ENCODE measurements at regions not wholly inside any gene's neighbourhood (a gene's known extent, or its start where the extent isn't known, plus 50 kb on each side); places are given as distances from the start of the nearest gene placed in this dataset.
"Not testable (repeated sequence)": the region's sequence is repeated elsewhere in the genome, so short reads cannot be mapped to it uniquely, and the experiment has no call there.

DNA sequence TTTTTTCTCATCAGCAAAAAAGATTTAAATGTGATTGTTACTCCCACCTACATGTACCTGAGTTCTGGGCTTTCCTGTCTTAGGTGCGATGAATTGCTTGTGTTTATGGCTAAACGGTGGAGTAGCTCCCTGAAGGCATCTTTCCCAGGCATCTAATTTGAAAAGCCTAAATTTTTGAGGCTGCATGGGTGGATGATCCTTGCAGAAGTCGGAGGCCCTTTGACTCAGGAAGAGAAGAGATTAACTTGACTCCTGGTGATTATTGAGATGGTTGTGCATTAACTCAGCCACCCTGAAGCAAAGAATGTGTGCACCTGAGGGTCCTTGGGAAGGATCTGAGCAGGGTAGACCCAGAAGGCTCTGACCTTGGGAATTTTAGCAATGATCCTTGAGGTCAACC is 155.6 kb upstream of the SEMA3C start:
- TF ChIP-seq, protein P1, sequence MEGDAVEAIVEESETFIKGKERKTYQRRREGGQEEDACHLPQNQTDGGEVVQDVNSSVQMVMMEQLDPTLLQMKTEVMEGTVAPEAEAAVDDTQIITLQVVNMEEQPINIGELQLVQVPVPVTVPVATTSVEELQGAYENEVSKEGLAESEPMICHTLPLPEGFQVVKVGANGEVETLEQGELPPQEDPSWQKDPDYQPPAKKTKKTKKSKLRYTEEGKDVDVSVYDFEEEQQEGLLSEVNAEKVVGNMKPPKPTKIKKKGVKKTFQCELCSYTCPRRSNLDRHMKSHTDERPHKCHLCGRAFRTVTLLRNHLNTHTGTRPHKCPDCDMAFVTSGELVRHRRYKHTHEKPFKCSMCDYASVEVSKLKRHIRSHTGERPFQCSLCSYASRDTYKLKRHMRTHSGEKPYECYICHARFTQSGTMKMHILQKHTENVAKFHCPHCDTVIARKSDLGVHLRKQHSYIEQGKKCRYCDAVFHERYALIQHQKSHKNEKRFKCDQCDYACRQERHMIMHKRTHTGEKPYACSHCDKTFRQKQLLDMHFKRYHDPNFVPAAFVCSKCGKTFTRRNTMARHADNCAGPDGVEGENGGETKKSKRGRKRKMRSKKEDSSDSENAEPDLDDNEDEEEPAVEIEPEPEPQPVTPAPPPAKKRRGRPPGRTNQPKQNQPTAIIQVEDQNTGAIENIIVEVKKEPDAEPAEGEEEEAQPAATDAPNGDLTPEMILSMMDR (IDR thresholded peaks at IDR 0.05; ENCODE audit: control insufficient read depth, insufficient read depth, low read depth, low read length, missing control alignments): no peak
- DNase-seq (ENCODE audit: low read depth): no peak

DNA sequence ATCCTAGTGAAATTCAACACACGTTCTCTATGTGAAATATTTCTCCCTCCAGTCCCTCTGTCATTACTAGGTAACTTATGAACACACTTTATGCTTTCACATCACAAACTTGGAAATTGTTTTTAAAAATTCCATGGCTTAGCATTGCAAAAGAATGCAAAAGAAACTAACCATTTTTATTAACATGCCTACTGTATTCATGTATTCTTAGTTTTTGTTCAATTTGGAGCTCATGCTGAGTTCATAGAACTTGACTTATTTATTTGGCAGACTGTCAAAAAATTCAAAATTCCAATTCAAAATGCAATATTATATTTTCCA is 155.0 kb upstream of the SEMA3C start:
- no peak for DNase-seq (ENCODE audit: low read depth)
- no peak overlapping the region for H3K4me3 ChIP-seq (ENCODE audit: control insufficient read depth, low read depth, low read length)
- TF ChIP-seq, protein P1 (IDR thresholded peaks at IDR 0.05; ENCODE audit: control insufficient read depth, insufficient read depth, low read depth, low read length, missing control alignments): no peak

More for the DNA sequence above, 155.6 kb upstream of the SEMA3C start:
- H3K4me3 ChIP-seq (ENCODE audit: control insufficient read depth, low read depth, low read length): no peak overlapping the region

DNA sequence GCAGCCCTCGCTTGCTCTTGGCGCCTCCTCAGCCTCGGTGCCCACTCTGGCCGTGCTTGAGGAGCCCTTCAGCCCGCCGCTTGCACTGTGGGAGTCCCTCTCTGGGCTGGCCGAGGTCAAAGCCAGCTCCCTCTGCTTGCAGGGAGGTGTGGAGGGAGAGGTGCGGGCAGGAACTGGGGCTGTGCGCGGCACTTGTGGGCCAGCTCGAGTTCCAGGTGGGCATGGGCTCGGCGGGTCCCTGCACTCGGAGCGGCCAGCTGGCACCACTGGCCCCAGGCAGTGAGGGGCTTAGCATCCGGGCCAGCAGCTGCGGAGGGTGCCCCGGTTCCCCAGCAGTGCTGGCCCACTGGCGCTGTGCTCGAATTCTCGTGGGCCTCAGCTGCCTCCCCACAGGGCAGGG is 152.1 kb upstream of the SEMA3C start:
- TF ChIP-seq, protein P1 (IDR thresholded peaks at IDR 0.05; ENCODE audit: control insufficient read depth, insufficient read depth, low read depth, low read length, missing control alignments): no peak
- no peak overlapping the region for H3K4me3 ChIP-seq (ENCODE audit: control insufficient read depth, low read depth, low read length)
- no peak for DNase-seq (ENCODE audit: low read depth)

DNA sequence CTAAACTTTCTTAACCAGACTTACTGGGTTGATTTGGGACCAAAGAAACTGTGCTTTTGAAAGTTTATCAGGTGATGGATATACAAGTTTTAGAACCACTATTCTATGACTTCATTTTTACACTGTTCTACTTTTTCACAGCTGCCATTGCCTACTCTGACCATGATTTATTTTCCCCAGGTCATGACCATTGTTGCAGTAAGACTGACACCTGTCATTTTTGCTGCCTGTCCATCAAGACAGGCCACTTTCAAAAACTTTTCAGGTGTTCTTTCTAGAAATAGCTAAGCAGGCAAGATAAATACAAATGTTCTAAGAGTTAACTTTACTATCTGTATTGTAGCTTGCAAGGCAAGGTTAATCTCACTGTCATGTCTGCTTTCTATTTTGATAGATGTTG is 147.9 kb upstream of the SEMA3C start:
- DNase-seq (ENCODE audit: low read depth): no peak
- no peak overlapping the region for H3K4me3 ChIP-seq (ENCODE audit: control insufficient read depth, low read depth, low read length)
- TF ChIP-seq, protein P1 (IDR thresholded peaks at IDR 0.05; ENCODE audit: control insufficient read depth, insufficient read depth, low read depth, low read length, missing control alignments): no peak

DNA sequence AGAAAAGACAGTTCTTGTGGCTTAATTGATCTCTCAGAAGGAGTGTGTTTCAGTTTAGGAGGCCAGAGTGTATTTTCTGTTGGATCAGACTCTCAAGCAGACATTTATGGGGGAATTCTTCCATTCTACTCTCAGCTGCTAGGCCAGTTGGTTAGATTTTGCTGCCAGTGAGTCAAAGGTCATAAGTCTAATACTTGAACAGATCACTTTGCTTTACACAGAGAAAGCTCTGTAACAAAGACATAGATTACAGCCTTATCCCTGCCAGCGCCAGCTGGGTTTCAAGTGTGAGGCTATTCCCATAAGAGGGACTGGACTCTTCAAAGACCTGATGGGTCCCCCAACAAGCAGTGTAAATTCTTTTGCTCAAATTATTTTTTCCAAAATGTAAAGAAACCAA is 145.6 kb upstream of the SEMA3C start:
- no peak for DNase-seq (ENCODE audit: low read depth)
- TF ChIP-seq, protein P1 (IDR thresholded peaks at IDR 0.05; ENCODE audit: control insufficient read depth, insufficient read depth, low read depth, low read length, missing control alignments): no peak
- no peak overlapping the region for H3K4me3 ChIP-seq (ENCODE audit: control insufficient read depth, low read depth, low read length)

DNA sequence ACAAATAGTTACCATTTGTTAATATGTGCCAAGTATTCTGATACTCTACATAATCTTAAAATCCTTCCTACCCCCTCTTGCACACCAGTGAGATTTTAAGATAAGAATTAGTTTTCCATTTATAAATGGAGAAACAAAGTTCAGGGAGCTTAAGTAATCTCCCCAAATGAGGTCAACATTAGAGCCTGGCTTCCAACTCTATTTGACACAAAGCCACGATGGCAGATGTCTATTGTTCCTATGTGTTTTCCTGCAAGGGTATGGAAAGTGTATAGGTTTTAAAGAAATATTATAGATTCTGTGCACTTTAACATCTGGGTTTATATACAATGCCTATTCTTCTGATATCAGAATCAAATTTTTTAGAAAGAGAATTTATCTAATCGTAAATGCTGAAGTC is 143.9 kb upstream of the SEMA3C start:
- no peak overlapping the region for H3K4me3 ChIP-seq (ENCODE audit: control insufficient read depth, low read depth, low read length)
- DNase-seq (ENCODE audit: low read depth): no peak
- TF ChIP-seq, protein P1 (IDR thresholded peaks at IDR 0.05; ENCODE audit: control insufficient read depth, insufficient read depth, low read depth, low read length, missing control alignments): no peak

DNA sequence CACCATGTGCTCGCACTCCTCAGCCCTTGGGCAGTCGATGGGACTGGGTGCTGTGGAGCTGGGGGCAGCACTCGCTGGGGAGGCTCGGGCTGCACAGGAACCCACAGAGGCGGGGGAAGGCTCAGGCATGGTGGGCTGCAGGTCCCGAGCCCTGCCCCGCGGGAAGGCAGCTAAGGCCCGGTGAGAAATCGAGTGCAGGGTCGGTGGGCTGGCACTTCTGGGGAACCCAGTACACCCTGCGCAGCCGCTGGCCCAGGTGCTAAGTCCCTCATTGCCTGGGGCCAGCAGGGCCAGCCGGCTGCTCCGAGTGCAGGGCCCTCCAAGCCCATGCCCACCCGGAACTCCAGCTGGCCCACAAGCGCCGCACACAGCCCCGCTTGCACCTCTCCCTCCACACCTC is 138.6 kb upstream of the SEMA3C start:
- not testable (repeated sequence) for DNase-seq (ENCODE audit: low read depth); H3K4me3 ChIP-seq (ENCODE audit: control insufficient read depth, low read depth, low read length)
